Stimulated activated CD8-positive, alpha-beta memory T cell treated with anti-CD3 and anti-CD28 coated beads, Interleukin-4, amount 100 ng/mL, for 1 hour (primary cell): ENCODE measurements at regions not wholly inside any gene's neighbourhood (a gene's known extent, or its start where the extent isn't known, plus 50 kb on each side); places are given as distances from the start of the nearest gene placed in this dataset.

Source experiments
- DNase-seq, 2 donors: peaks; one replicate each; pipeline ENCODE4 v3.0.0-alpha.2; 2020; ENCODE audit warnings: low read depth in 2 of 2, low spot score in 1 of 2

GRCh38 chr3:18494251-18494650 lies 69.1 kb upstream of the SATB1 start:
- no peak for DNase-seq

DNA sequence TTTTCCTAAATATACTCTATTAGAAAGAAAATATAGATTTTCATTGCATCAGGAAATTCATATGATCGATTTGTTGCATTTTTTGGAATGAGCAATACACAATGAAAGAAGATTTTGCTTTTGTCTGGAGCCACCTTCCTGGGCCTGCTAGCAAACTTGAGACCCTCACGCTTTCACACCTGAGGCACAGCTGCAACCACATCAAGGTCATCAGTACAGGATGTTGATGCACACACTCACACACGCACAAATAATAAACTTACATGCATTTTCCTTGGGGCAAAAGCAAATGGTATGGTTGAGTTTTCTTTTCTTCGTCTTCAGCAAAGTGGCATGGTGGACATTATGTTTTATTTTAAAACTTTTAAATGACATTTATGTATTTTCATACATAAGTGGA lies 64.8 kb upstream of the SATB1 start:
- DNase-seq, result no peak

DNA sequence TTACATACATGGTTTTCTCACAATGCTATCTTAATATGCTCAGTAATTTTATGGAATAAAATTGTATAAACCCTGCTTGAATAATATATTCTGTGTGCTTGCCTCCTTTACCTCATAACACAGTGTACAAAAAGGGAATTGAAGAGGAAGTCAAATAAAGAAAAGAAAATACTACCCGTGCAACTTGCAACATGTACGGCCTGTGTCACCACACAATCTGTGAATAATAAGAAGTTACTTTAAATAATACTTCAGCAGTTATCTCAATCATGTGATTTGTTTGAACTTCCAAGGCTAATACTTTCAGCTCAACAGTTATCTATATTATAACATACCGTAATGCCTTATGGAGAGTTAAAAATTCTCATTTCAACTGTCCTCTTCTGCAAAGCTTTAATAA lies 58.1 kb upstream of the SATB1 start:
- no peak for DNase-seq

GRCh38 chr3:18481946-18482548 lies 56.9 kb upstream of the SATB1 start:
- no peak for DNase-seq

- DNase-seq, result no peak
These were observed 52.5 kb upstream of the SATB1 start for GRCh38 chr3:18477620-18478019.
